Mammary epithelial cell (primary cell): ENCODE measurements at regions not wholly inside any gene's neighbourhood (a gene's known extent, or its start where the extent isn't known, plus 50 kb on each side); places are given as distances from the start of the nearest gene placed in this dataset.

Experiments
- EZH2 ChIP-seq: IDR thresholded peaks from 2 replicates; pipeline ENCODE4 v1.6.1; 2012; ENCODE audit warnings: low read length, inconsistent platforms, borderline replicate concordance
- TF ChIP-seq, protein P1 (sequence below), 2 donors: IDR thresholded peaks in 1 of 2; conservative IDR thresholded peaks in 1 of 2; 2 replicates each; pipeline ENCODE4 v1.5.1; 2011 to 2012; ENCODE audit warnings: inconsistent platforms in 2 of 2, low read length in 2 of 2, mild to moderate bottlenecking in 2 of 2, control low read depth in 1 of 2, low read depth in 1 of 2; ENCODE audit not compliant: insufficient read depth in 1 of 2; ENCODE audit errors: extremely low read depth in 1 of 2

DNA sequence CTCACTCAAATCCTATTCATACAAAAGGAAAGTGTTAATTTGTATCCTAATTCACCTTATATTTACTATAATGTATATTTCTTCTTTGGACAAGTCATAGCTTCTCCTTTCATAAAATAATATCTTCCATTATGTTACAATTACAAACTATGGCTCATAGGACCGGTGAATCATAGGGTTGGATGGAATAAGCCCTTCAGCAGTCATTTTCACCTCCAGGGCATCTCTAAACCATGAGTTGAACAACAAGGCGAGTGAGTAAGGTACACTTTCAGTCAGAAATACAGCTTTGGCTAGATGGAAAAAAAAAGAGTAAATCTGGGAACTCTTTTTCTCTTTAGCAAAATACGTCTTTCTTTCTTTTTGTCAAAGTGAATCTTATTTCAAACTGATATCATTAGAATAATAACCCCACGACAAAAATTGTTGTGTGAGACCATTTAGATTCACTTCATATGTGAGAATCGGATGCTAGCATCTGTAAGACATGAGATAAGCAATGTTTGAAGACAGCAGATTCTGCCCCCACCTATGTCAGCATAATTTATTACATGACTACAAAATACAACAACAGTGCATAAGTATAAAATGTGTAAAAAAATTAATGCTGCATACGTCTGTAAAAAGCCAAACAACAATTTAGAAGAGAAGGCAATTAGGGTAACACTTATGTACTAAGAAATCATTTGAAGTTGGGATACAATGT is 184.4 kb upstream of the SLC38A2 start:
- TF ChIP-seq, protein P1, sequence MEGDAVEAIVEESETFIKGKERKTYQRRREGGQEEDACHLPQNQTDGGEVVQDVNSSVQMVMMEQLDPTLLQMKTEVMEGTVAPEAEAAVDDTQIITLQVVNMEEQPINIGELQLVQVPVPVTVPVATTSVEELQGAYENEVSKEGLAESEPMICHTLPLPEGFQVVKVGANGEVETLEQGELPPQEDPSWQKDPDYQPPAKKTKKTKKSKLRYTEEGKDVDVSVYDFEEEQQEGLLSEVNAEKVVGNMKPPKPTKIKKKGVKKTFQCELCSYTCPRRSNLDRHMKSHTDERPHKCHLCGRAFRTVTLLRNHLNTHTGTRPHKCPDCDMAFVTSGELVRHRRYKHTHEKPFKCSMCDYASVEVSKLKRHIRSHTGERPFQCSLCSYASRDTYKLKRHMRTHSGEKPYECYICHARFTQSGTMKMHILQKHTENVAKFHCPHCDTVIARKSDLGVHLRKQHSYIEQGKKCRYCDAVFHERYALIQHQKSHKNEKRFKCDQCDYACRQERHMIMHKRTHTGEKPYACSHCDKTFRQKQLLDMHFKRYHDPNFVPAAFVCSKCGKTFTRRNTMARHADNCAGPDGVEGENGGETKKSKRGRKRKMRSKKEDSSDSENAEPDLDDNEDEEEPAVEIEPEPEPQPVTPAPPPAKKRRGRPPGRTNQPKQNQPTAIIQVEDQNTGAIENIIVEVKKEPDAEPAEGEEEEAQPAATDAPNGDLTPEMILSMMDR (conservative IDR thresholded peaks at IDR 0.05 in 1 of 2, IDR thresholded peaks at IDR 0.05 in 1 of 2; ENCODE audit: extremely low read depth in 1 of 2, insufficient read depth in 1 of 2, low read depth in 1 of 2, low read length in 2 of 2) = no peak
- TF ChIP-seq EZH2 = no peak
